Keratinocyte (primary cell): ENCODE measurements at regions not wholly inside any gene's neighbourhood (a gene's known extent, or its start where the extent isn't known, plus 50 kb on each side); places are given as distances from the start of the nearest gene placed in this dataset.

Source experiments
- EZH2 ChIP-seq: IDR thresholded peaks from one replicate; pipeline ENCODE4 v1.6.1; 2012; ENCODE audit warnings: inconsistent platforms, mild to moderate bottlenecking, low read length, moderate library complexity
- TF ChIP-seq, protein P1 (sequence below), 3 experiments: IDR thresholded peaks in 1 of 3; conservative IDR thresholded peaks in 1 of 3; optimal IDR thresholded peaks in 1 of 3; 2 replicates in 2 of 3; 3 replicates in 1 of 3; pipeline versions ENCODE3 to v1.5.1; 2011; ENCODE audit warnings: low read length in 3 of 3, mild to moderate bottlenecking in 3 of 3, moderate library complexity in 2 of 3, control low read depth in 1 of 3, inconsistent platforms in 1 of 3; ENCODE audit not compliant: insufficient read depth in 2 of 3; ENCODE audit errors: extremely low read depth in 1 of 3

DNA sequence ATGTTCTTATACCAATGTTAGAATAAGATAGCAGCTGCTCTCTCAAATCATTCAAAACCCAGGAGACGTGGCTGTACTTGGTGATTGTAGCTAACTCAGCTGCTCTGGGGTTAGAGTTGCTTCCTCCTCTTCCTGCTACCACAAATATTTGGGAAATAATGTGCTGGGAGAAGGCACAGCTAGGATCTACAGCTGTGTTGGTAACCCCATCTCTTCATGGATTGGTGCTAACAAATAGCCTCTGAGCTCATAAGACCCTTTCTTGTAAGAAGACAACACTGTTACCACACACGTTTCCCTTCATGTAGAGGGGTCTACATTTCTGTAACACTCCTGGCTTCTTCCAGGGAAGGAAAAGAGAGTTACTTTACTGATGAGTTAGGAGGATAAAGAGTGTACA is 911.0 kb upstream of the CITED2 start:
- TF ChIP-seq, protein P1, sequence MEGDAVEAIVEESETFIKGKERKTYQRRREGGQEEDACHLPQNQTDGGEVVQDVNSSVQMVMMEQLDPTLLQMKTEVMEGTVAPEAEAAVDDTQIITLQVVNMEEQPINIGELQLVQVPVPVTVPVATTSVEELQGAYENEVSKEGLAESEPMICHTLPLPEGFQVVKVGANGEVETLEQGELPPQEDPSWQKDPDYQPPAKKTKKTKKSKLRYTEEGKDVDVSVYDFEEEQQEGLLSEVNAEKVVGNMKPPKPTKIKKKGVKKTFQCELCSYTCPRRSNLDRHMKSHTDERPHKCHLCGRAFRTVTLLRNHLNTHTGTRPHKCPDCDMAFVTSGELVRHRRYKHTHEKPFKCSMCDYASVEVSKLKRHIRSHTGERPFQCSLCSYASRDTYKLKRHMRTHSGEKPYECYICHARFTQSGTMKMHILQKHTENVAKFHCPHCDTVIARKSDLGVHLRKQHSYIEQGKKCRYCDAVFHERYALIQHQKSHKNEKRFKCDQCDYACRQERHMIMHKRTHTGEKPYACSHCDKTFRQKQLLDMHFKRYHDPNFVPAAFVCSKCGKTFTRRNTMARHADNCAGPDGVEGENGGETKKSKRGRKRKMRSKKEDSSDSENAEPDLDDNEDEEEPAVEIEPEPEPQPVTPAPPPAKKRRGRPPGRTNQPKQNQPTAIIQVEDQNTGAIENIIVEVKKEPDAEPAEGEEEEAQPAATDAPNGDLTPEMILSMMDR (optimal IDR thresholded peaks at IDR 0.05 in 1 of 3, IDR thresholded peaks at IDR 0.05 in 1 of 3, conservative IDR thresholded peaks at IDR 0.05 in 1 of 3; ENCODE audit: extremely low read depth in 1 of 3, insufficient read depth in 2 of 3, low read length in 3 of 3) = no peak
- no peak for TF ChIP-seq EZH2
